Heart right ventricle (tissue), 16 donors: ENCODE measurements at regions not wholly inside any gene's neighbourhood (a gene's known extent, or its start where the extent isn't known, plus 50 kb on each side); places are given as distances from the start of the nearest gene placed in this dataset.

ENCODE experiments used
- ATAC-seq, 8 donors: fragments of 200-7000 bp; cut with Tn5 transposase; one replicate each; pipeline ENCODE4 v1.9.1; 2020; ENCODE audit warnings: mild to moderate bottlenecking in 8 of 8, moderate library complexity in 8 of 8, moderate number of reproducible peaks in 1 of 8
- DNase-seq, 2 donors: peaks; one replicate each; pipeline ENCODE4 v3.0.0-alpha.2; 2020
- H3K27ac ChIP-seq, 10 donors: fragments of 200-600 bp; sonication (generic) in 2 of 10; one replicate each; pipeline versions ENCODE4 v1.5.0 to v1.8.0; 2020 to 2022; ENCODE audit warnings: mild to moderate bottlenecking in 3 of 10
- H3K27me3 ChIP-seq, 7 donors: fragments of 200-600 bp; one replicate each; pipeline ENCODE4 v1.8.0; 2021 to 2022; ENCODE audit warnings: mild to moderate bottlenecking in 2 of 7
- H3K36me3 ChIP-seq, 9 donors: fragments of 200-600 bp; sonication (generic) in 1 of 9; one replicate each; pipeline versions ENCODE4 v1.5.0 to v1.8.0; 2020 to 2022; ENCODE audit warnings: mild to moderate bottlenecking in 2 of 9
- H3K4me1 ChIP-seq, 9 donors: fragments of 200-600 bp; sonication (generic) in 1 of 9; one replicate each; pipeline versions ENCODE4 v1.5.0 to v1.8.0; 2020 to 2022; ENCODE audit warnings: mild to moderate bottlenecking in 4 of 9
- H3K4me3 ChIP-seq, 10 donors: fragments of 200-600 bp; sonication (generic) in 2 of 10; one replicate each; pipeline versions ENCODE4 v1.5.0 to v1.8.0; 2020 to 2022; ENCODE audit warnings: mild to moderate bottlenecking in 7 of 10, moderate library complexity in 2 of 10
- H3K9me3 ChIP-seq, 11 donors: fragments of 200-600 bp in 10 of 11; sonication (generic) in 2 of 11; one replicate each; pipeline versions ENCODE4 v1.5.0 to v1.8.0; 2013 to 2022; ENCODE audit warnings: mild to moderate bottlenecking in 2 of 11, control low read depth in 1 of 11, moderate library complexity in 1 of 11
- CTCF ChIP-seq, 9 donors: fragments of 200-600 bp; sonication (generic) in 2 of 9; IDR thresholded peaks; one replicate each; pipeline versions ENCODE4 v1.5.0 to v1.8.0; 2021 to 2022; ENCODE audit warnings: antibody characterized with exemption in 9 of 9, mild to moderate bottlenecking in 5 of 9, moderate library complexity in 1 of 9
- WGBS, 2 donors: extraction: QIAGEN DNeasy Blood & Tissue Kit; methylation state at CpG; one replicate each; pipeline ENCODE4 v1.1.7; 2013; ENCODE audit warnings: inconsistent platforms in 1 of 2; 5-methylcytosine and 5-hydroxymethylcytosine counted together
- intact Hi-C, 10 donors: fragments of 100-400 bp; cut with DNase I; formaldehyde crosslinking; loops; one replicate each; pipeline versions ENCODE4 v1.11.1 to v1.14.2; 2022
- donor health status: Arrhythmogenic right ventricular cardiomyopathy.
- donor health status: ischemic (EF 13 %, LVEDD 7.1; RV severe dilation, severe dysfunction).
- donor health status: healthy with polysubstance abuse.
- donor health status: DM: no; HTN: yes; CAD: no.
- donor health status: DM: no; HTN: no; CAD: no.
- donor health status: ischemic (EF 25% LVEDD 6.9; RV normal size, moderate dysfunction).
- donor health status: ischemic (EF 25% LVEDD 5.7; RV mildly dilated, moderate dysfunction).
- donor health status: healthy.
- donor health status: DM: yes; HTN: yes; CAD: no.
- donor health status: Ischemic cardiomyopathy.
- donor health status: ischemic (EF 35%, LVEDD 5.7; RV mildly dilated, moderate dysfunction).
- donor health status: nonischemic (EF 11% LVEDD 7.7; RV severe dilation, severe dysfunction).
- donor health status: DM: yes; HTN: yes; CAD: no.
- donor health status: PGD.
- donor health status: ischemic (EF 29% LVEDD 5.4; RV normal size, mild dysfunction).
- donor health status: nonischemic (EF 23%, LVEDD 6.1; RV moderate dilation, normal function).

GRCh38 chr3:22495791-22496190 lies 707.3 kb upstream of the UBE2E2 start:
- Histone ChIP-seq H3K9me3 (peaks cover 0 to 1% (median 0%) of the 10 kb centered on the region in 11 donors), H3K36me3 (no peaks in the 10 kb centered on the region), H3K27ac (no peak overlapping the region), H3K4me1 (no peaks in the 10 kb centered on the region), H3K4me3 (no peak overlapping the region), H3K27me3 (no peaks in the 10 kb centered on the region)
- WGBS, 2 donors: 16 to 27% methylated on average over 1 of the region's 1 CpG
- intact Hi-C loops: no loop called here
- no peak for ATAC-seq
- DNase-seq: no peak
- no peak for TF ChIP-seq CTCF (IDR thresholded peaks at IDR 0.05)

- no peak for TF ChIP-seq CTCF (IDR thresholded peaks at IDR 0.05)
- intact Hi-C loops: no loop called here
- 86 to 95% methylated on average over 1 of the region's 1 CpG for WGBS, 2 donors
- Histone ChIP-seq H3K9me3 (peaks cover 0 to 5% (median 0%) of the 10 kb centered on the region in 11 donors), H3K4me1 (no peaks in the 10 kb centered on the region), H3K27me3 (no peaks in the 10 kb centered on the region), H3K27ac (no peak overlapping the region), H3K4me3 (no peak overlapping the region), H3K36me3 (no peaks in the 10 kb centered on the region)
- ATAC-seq: no peak
- no peak for DNase-seq
Observed at GRCh38 chr3:22496641-22497040, 706.5 kb upstream of the UBE2E2 start.

GRCh38 chr3:22506871-22507270 lies 696.3 kb upstream of the UBE2E2 start:
- H3K4me3 ChIP-seq: no peak overlapping the region
- no peaks in the 10 kb centered on the region for H3K36me3 ChIP-seq
- H3K4me1 ChIP-seq: no peaks in the 10 kb centered on the region
- no peaks in the 10 kb centered on the region for H3K27me3 ChIP-seq
- no peak overlapping the region for H3K27ac ChIP-seq
- intact Hi-C loops: no loop called here
- H3K9me3 ChIP-seq: peaks cover 0 to 11% (median 0%) of the 10 kb centered on the region in 11 donors
- WGBS, 2 donors: 32 to 46% methylated on average over 1 of the region's 1 CpG
- no peak for DNase-seq
- no peak for TF ChIP-seq CTCF (IDR thresholded peaks at IDR 0.05)
- ATAC-seq: no peak

DNA sequence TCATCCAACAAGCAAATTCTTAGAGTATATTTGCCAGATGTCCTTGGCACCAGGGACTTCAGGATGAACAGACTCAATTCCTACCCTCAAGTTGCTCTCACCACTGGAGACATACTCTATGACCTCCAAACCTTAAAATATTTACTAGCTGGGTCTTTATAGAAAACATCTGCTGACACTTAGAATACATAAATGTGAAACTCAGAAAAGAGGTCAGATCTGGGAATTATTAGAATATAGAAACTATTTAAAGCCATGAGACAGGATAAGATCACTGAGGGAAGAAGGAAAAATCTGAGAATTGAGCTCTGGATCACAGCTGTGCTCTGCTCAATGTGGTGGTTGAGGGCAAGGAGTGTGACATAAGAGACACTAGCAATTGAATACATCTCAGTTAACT lies 695.4 kb upstream of the UBE2E2 start:
- H3K36me3 ChIP-seq: no peaks in the 10 kb centered on the region
- H3K27me3 ChIP-seq: no peaks in the 10 kb centered on the region
- no peak for TF ChIP-seq CTCF (IDR thresholded peaks at IDR 0.05)
- intact Hi-C loops: no loop called here
- H3K9me3 ChIP-seq: peaks cover 0 to 14% (median 0%) of the 10 kb centered on the region in 11 donors
- no peak overlapping the region for H3K4me3 ChIP-seq
- DNase-seq: no peak
- no peaks in the 10 kb centered on the region for H3K4me1 ChIP-seq
- ATAC-seq: no peak
- H3K27ac ChIP-seq: no peak overlapping the region

DNA sequence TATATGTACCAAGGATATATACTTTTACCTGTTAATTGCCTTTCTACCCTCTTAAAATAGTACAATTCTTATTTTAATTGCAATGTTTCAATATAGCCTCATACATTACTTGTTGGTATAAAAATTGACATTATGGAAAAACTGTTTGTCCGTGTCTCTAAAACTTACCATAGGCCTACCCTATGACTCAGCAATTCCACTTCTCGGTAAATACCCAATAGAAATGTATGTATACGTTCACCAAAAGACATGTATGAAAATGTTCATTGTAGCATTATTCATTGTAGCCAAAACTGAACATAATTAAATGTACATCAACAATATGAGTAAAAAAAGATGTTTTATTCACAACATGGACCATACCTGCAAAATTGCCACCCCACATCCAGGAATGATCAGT lies 679.2 kb upstream of the UBE2E2 start:
- DNase-seq: no peak
- no peak for TF ChIP-seq CTCF (IDR thresholded peaks at IDR 0.05)
- H3K4me1 ChIP-seq: no peaks in the 10 kb centered on the region
- H3K9me3 ChIP-seq: peaks cover 0 to 13% (median 0%) of the 10 kb centered on the region in 11 donors
- intact Hi-C loops: no loop called here
- no peak overlapping the region for H3K4me3 ChIP-seq
- 61 to 83% methylated on average over 3 of the region's 3 CpGs for WGBS, 2 donors
- no peaks in the 10 kb centered on the region for H3K27me3 ChIP-seq
- no peak overlapping the region for H3K27ac ChIP-seq
- no peaks in the 10 kb centered on the region for H3K36me3 ChIP-seq
- no peak for ATAC-seq
